ENCODE measurements at regions not wholly inside any gene's neighbourhood (a gene's known extent, or its start where the extent isn't known, plus 50 kb on each side); places are given as distances from the start of the nearest gene placed in this dataset.

DNA sequence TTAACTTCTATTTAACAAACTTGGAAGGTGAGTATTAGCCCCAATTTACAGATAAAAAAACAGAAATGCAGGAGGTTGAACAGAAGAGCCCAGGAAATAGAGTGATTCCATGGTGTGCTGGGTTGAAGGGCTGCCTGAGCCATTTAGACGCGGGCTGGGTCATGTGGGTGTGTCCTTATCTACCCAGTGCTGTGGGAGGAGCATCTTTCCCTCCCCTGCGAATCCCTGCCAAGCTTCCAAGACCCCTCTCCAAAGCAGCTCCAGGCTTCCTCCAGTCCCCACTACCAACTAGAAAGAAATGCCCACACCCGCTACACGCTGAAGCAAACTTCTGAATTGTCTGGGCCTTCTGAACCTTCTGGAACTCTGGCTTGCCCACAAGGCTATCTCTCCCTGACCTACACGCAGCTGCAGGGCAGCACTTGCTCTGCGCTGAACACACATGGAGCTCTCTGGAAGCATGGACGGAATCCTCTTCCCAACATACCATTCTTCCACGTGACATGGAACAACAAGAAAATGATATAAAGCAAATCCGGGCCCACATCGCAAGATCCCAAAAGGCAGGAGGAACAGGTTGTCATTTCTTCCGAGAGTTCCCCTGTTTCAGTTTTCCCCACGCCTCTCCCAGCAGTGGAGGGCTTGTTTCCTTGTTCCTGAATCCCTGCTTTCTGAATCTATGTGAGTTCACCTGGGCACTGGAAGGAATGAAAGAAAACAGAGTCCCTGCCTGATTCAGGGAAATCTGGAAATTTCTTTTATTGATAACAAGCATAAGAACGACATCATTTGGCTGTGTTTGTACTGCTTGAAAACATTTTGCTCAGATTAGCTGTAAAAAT is 562.7 kb upstream of the ID2 start:
- TF ChIP-seq, protein P1, sequence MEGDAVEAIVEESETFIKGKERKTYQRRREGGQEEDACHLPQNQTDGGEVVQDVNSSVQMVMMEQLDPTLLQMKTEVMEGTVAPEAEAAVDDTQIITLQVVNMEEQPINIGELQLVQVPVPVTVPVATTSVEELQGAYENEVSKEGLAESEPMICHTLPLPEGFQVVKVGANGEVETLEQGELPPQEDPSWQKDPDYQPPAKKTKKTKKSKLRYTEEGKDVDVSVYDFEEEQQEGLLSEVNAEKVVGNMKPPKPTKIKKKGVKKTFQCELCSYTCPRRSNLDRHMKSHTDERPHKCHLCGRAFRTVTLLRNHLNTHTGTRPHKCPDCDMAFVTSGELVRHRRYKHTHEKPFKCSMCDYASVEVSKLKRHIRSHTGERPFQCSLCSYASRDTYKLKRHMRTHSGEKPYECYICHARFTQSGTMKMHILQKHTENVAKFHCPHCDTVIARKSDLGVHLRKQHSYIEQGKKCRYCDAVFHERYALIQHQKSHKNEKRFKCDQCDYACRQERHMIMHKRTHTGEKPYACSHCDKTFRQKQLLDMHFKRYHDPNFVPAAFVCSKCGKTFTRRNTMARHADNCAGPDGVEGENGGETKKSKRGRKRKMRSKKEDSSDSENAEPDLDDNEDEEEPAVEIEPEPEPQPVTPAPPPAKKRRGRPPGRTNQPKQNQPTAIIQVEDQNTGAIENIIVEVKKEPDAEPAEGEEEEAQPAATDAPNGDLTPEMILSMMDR (IDR thresholded peaks at IDR 0.05; ENCODE audit: poor library complexity, severe bottlenecking): no peak
- TF ChIP-seq POLR2AphosphoS5 (IDR thresholded peaks at IDR 0.05) (no peak), TAF1 (IDR thresholded peaks at IDR 0.05; ENCODE audit: low read depth) (no peak)

All from neural cell (in vitro differentiated cells).